Heart right ventricle (tissue), 16 donors: ENCODE measurements at regions not wholly inside any gene's neighbourhood (a gene's known extent, or its start where the extent isn't known, plus 50 kb on each side); places are given as distances from the start of the nearest gene placed in this dataset.

Source experiments
- ATAC-seq, 8 donors: fragments of 200-7000 bp; cut with Tn5 transposase; one replicate each; pipeline ENCODE4 v1.9.1; 2020; ENCODE audit warnings: mild to moderate bottlenecking in 8 of 8, moderate library complexity in 8 of 8, moderate number of reproducible peaks in 1 of 8
- DNase-seq, 2 donors: peaks; one replicate each; pipeline ENCODE4 v3.0.0-alpha.2; 2020
- H3K27ac ChIP-seq, 10 donors: fragments of 200-600 bp; sonication (generic) in 2 of 10; one replicate each; pipeline versions ENCODE4 v1.5.0 to v1.8.0; 2020 to 2022; ENCODE audit warnings: mild to moderate bottlenecking in 3 of 10
- H3K27me3 ChIP-seq, 7 donors: fragments of 200-600 bp; one replicate each; pipeline ENCODE4 v1.8.0; 2021 to 2022; ENCODE audit warnings: mild to moderate bottlenecking in 2 of 7
- H3K36me3 ChIP-seq, 9 donors: fragments of 200-600 bp; sonication (generic) in 1 of 9; one replicate each; pipeline versions ENCODE4 v1.5.0 to v1.8.0; 2020 to 2022; ENCODE audit warnings: mild to moderate bottlenecking in 2 of 9
- H3K4me1 ChIP-seq, 9 donors: fragments of 200-600 bp; sonication (generic) in 1 of 9; one replicate each; pipeline versions ENCODE4 v1.5.0 to v1.8.0; 2020 to 2022; ENCODE audit warnings: mild to moderate bottlenecking in 4 of 9
- H3K4me3 ChIP-seq, 10 donors: fragments of 200-600 bp; sonication (generic) in 2 of 10; one replicate each; pipeline versions ENCODE4 v1.5.0 to v1.8.0; 2020 to 2022; ENCODE audit warnings: mild to moderate bottlenecking in 7 of 10, moderate library complexity in 2 of 10
- H3K9me3 ChIP-seq, 11 donors: fragments of 200-600 bp in 10 of 11; sonication (generic) in 2 of 11; one replicate each; pipeline versions ENCODE4 v1.5.0 to v1.8.0; 2013 to 2022; ENCODE audit warnings: mild to moderate bottlenecking in 2 of 11, control low read depth in 1 of 11, moderate library complexity in 1 of 11
- CTCF ChIP-seq, 9 donors: fragments of 200-600 bp; sonication (generic) in 2 of 9; IDR thresholded peaks; one replicate each; pipeline versions ENCODE4 v1.5.0 to v1.8.0; 2021 to 2022; ENCODE audit warnings: antibody characterized with exemption in 9 of 9, mild to moderate bottlenecking in 5 of 9, moderate library complexity in 1 of 9
- WGBS, 2 donors: extraction: QIAGEN DNeasy Blood & Tissue Kit; methylation state at CpG; one replicate each; pipeline ENCODE4 v1.1.7; 2013; ENCODE audit warnings: inconsistent platforms in 1 of 2; 5-methylcytosine and 5-hydroxymethylcytosine counted together
- intact Hi-C, 10 donors: fragments of 100-400 bp; cut with DNase I; formaldehyde crosslinking; loops; one replicate each; pipeline versions ENCODE4 v1.11.1 to v1.14.2; 2022
- donor health status: Arrhythmogenic right ventricular cardiomyopathy.
- donor health status: ischemic (EF 13 %, LVEDD 7.1; RV severe dilation, severe dysfunction).
- donor health status: healthy with polysubstance abuse.
- donor health status: DM: no; HTN: yes; CAD: no.
- donor health status: DM: no; HTN: no; CAD: no.
- donor health status: ischemic (EF 25% LVEDD 6.9; RV normal size, moderate dysfunction).
- donor health status: ischemic (EF 25% LVEDD 5.7; RV mildly dilated, moderate dysfunction).
- donor health status: healthy.
- donor health status: DM: yes; HTN: yes; CAD: no.
- donor health status: Ischemic cardiomyopathy.
- donor health status: ischemic (EF 35%, LVEDD 5.7; RV mildly dilated, moderate dysfunction).
- donor health status: nonischemic (EF 11% LVEDD 7.7; RV severe dilation, severe dysfunction).
- donor health status: DM: yes; HTN: yes; CAD: no.
- donor health status: PGD.
- donor health status: ischemic (EF 29% LVEDD 5.4; RV normal size, mild dysfunction).
- donor health status: nonischemic (EF 23%, LVEDD 6.1; RV moderate dilation, normal function).

- WGBS, 2 donors, result 86 to 93% methylated on average over 2 of the region's 2 CpGs
Measured at GRCh38 chr2:133927894-133928293, 326.0 kb upstream of the MGAT5 start.

GRCh38 chr2:133936096-133936495 lies 317.8 kb upstream of the MGAT5 start:
- no peak for TF ChIP-seq CTCF (IDR thresholded peaks at IDR 0.05)
- Histone ChIP-seq H3K36me3 (no peaks in the 10 kb centered on the region), H3K9me3 (peaks cover 0 to 6% (median 0%) of the 10 kb centered on the region in 11 donors), H3K4me1 (no peaks in the 10 kb centered on the region), H3K4me3 (no peak overlapping the region), H3K27me3 (no peaks in the 10 kb centered on the region), H3K27ac (no peak overlapping the region)
- DNase-seq, result no peak
- intact Hi-C loops, result no loop called here
- 81 to 90% methylated on average over 8 of the region's 8 CpGs for WGBS, 2 donors
- ATAC-seq, result no peak

More at GRCh38 chr2:133927894-133928293, 326.0 kb upstream of the MGAT5 start:
- Histone ChIP-seq H3K27me3 (no peaks in the 10 kb centered on the region), H3K27ac (no peak overlapping the region), H3K9me3 (no peaks in the 10 kb centered on the region), H3K4me3 (no peak overlapping the region), H3K36me3 (no peaks in the 10 kb centered on the region), H3K4me1 (no peaks in the 10 kb centered on the region)
- no peak for ATAC-seq
- intact Hi-C loops, result no loop called here
- no peak for DNase-seq
- TF ChIP-seq CTCF (IDR thresholded peaks at IDR 0.05), result no peak

DNA sequence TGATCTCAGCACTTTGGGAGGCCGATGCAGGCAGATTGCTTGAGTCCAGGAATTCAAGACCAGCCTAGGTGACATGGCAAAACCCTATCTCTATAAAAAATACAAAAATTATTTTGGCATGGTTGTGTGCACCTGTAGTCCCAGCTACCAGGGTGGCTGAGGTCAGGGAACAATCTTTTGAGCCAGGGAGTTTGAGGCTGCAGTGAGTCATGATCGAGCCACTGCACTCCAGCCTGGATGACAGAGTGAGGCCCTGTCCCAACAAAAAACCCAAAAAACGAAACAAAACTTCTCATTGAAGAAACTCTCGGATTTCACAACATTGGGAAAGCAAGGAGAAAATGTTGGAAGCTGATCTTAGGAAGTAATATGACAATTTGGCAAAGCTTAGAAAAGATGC lies 317.3 kb upstream of the MGAT5 start:
- intact Hi-C loops, result no loop called here
- H3K36me3 ChIP-seq, result no peaks in the 10 kb centered on the region
- peaks cover 0 to 3% (median 0%) of the 10 kb centered on the region in 9 donors for H3K4me1 ChIP-seq
- DNase-seq (no peak), ATAC-seq (no peak)
- WGBS, 2 donors, result 72 to 79% methylated on average over 4 of the region's 4 CpGs
- no peak for TF ChIP-seq CTCF (IDR thresholded peaks at IDR 0.05)
- H3K4me3 ChIP-seq, result no peak overlapping the region
- peaks cover 0 to 6% (median 0%) of the 10 kb centered on the region in 11 donors for H3K9me3 ChIP-seq
- no peaks in the 10 kb centered on the region for H3K27me3 ChIP-seq
- no peak overlapping the region for H3K27ac ChIP-seq

DNA sequence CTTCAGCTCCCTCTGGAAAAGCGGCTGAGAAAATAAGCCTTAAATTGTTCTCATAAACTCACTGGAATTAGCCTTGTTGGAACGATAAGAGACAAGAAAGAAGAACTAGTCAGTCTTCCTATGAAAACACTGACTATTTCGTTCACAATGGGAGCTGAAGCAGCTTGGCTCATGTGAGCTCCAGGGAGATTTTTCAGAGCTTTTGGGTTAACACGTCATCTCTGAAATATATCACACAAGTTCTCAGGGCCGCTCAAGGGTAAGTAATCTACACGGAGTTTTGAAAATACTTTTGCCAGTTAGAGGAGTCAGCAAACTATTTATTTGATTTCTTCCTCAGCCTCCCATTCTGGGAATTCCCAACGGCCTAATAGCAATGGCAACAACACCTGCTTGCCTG lies 316.2 kb upstream of the MGAT5 start:
- no peaks in the 10 kb centered on the region for H3K27me3 ChIP-seq
- peaks cover 0 to 5% (median 0%) of the 10 kb centered on the region in 9 donors for H3K4me1 ChIP-seq
- no peak for ATAC-seq
- no peak for DNase-seq
- no peaks in the 10 kb centered on the region for H3K36me3 ChIP-seq
- intact Hi-C loops, result no loop called here
- peaks cover 0 to 6% (median 0%) of the 10 kb centered on the region in 11 donors for H3K9me3 ChIP-seq
- peak overlapping the region in 1 of 10 donors; percentile 18 for H3K27ac ChIP-seq
- no peak overlapping the region for H3K4me3 ChIP-seq
- WGBS, 2 donors, result 65 to 68% methylated on average over 7 of the region's 7 CpGs
- no peak for TF ChIP-seq CTCF (IDR thresholded peaks at IDR 0.05)
